Coronary artery (tissue), 2 donors: ENCODE measurements at regions not wholly inside any gene's neighbourhood (a gene's known extent, or its start where the extent isn't known, plus 50 kb on each side); places are given as distances from the start of the nearest gene placed in this dataset.

Source experiments
- DNase-seq: peaks from one replicate; pipeline ENCODE4 v3.0.0-alpha.2; 2017; ENCODE audit warnings: low spot score
- H3K27ac ChIP-seq, 2 donors: fragments of 200-600 bp; sonication (generic); one replicate each; pipeline ENCODE4 v1.5.1; 2016 to 2019
- H3K4me3 ChIP-seq: fragments of 200-600 bp; sonication (generic); 2 replicates; pipeline ENCODE4 v1.5.1; 2016; ENCODE audit warnings: mild to moderate bottlenecking, moderate library complexity
- CTCF ChIP-seq: fragments of 200-600 bp; sonication (generic); IDR thresholded peaks from one replicate; pipeline ENCODE4 v1.5.1; 2019; ENCODE audit warnings: antibody characterized with exemption

- DNase-seq = no peak
- TF ChIP-seq CTCF = no peak
- no peak overlapping the region for H3K4me3 ChIP-seq
Observed at GRCh38 chr10:52514481-52514880, 200.4 kb downstream of the DKK1 start.

GRCh38 chr10:52517012-52517411 lies 202.9 kb downstream of the DKK1 start:
- no peak overlapping the region for H3K4me3 ChIP-seq
- H3K27ac ChIP-seq = no peak overlapping the region
- no peak for TF ChIP-seq CTCF
- no peak for DNase-seq

More at GRCh38 chr10:52514481-52514880, 200.4 kb downstream of the DKK1 start:
- no peak overlapping the region for H3K27ac ChIP-seq

GRCh38 chr10:52523696-52524095 lies 209.6 kb downstream of the DKK1 start:
- H3K27ac ChIP-seq = no peak overlapping the region
- H3K4me3 ChIP-seq = no peak overlapping the region
- no peak for TF ChIP-seq CTCF
- no peak for DNase-seq

GRCh38 chr10:52525761-52526160 lies 211.7 kb downstream of the DKK1 start:
- Histone ChIP-seq H3K27ac (no peak overlapping the region), H3K4me3 (no peak overlapping the region)
- no peak for TF ChIP-seq CTCF
- DNase-seq = no peak

- DNase-seq = no peak
- no peak for TF ChIP-seq CTCF
Observed at GRCh38 chr10:52526251-52526823, 212.3 kb downstream of the DKK1 start.

GRCh38 chr10:52532650-52533290 lies 218.7 kb downstream of the DKK1 start:
- H3K4me3 ChIP-seq = no peak overlapping the region
- DNase-seq = no peak
- no peak for TF ChIP-seq CTCF
- no peak overlapping the region for H3K27ac ChIP-seq

More at GRCh38 chr10:52526251-52526823, 212.3 kb downstream of the DKK1 start:
- Histone ChIP-seq H3K27ac (no peak overlapping the region), H3K4me3 (no peak overlapping the region)

- Histone ChIP-seq H3K27ac (no peak overlapping the region), H3K4me3 (no peak overlapping the region)
- TF ChIP-seq CTCF = no peak
- DNase-seq = no peak
Observed at GRCh38 chr10:52533986-52534385, 219.9 kb downstream of the DKK1 start.
